GM12872 (cell line): ENCODE measurements at regions not wholly inside any gene's neighbourhood (a gene's known extent, or its start where the extent isn't known, plus 50 kb on each side); places are given as distances from the start of the nearest gene placed in this dataset.

Experiments
- CTCF ChIP-seq: IDR thresholded peaks from 3 replicates; pipeline ENCODE4 v1.5.1; 2011; ENCODE audit warnings: low read depth, mild to moderate bottlenecking, low read length, moderate library complexity; ENCODE audit not compliant: insufficient read depth

- no peak for TF ChIP-seq CTCF
Measured at GRCh38 chr12:58757422-58757821, 162.9 kb downstream of the LRIG3 start.

- TF ChIP-seq CTCF = no peak
Measured at GRCh38 chr12:58761308-58761707, 159.0 kb downstream of the LRIG3 start.

GRCh38 chr12:58764100-58764953 is 156.0 kb downstream of the LRIG3 start:
- TF ChIP-seq CTCF = no peak

- TF ChIP-seq CTCF = no peak
Measured at GRCh38 chr12:58765076-58765475, 155.2 kb downstream of the LRIG3 start.

GRCh38 chr12:58765653-58766512 is 154.4 kb downstream of the LRIG3 start:
- no peak for TF ChIP-seq CTCF

GRCh38 chr12:58766513-58766870 is 153.8 kb downstream of the LRIG3 start:
- TF ChIP-seq CTCF = no peak

GRCh38 chr12:58767496-58767895 is 152.8 kb downstream of the LRIG3 start:
- no peak for TF ChIP-seq CTCF
